Ammon's horn (tissue), 1 donor: ENCODE measurements at regions not wholly inside any gene's neighbourhood (a gene's known extent, or its start where the extent isn't known, plus 50 kb on each side); places are given as distances from the start of the nearest gene placed in this dataset.
"Not testable (repeated sequence)": the region's sequence is repeated elsewhere in the genome, so short reads cannot be mapped to it uniquely, and the experiment has no call there.

Experiments used
- DNase-seq: peaks from one replicate; pipeline ENCODE4 v3.0.0-alpha.2; 2016; ENCODE audit warnings: low spot score

DNA sequence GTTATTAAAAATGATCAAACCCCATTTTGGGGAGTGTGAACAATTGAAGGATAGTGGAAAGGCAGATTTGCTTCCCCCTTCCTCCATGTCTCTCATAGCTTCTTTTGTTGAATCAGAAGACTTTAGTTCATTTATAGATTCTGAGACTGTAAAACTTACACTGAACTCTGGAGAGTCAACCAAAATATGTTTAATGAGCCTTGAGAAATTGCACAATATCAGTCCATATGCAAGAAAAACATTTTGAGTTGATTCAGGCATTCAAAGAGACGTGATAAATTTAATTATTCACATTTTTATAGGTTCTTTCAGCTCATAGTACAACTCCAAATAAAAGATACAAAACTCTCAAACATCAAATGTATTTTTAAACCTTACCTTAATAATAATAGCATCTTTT lies 354.4 kb upstream of the SPRED2 start:
- no peak for DNase-seq

GRCh38 chr2:65786007-65786717 lies 353.8 kb upstream of the SPRED2 start:
- DNase-seq: no peak

GRCh38 chr2:65782996-65783650 lies 350.7 kb upstream of the SPRED2 start:
- no peak for DNase-seq

DNA sequence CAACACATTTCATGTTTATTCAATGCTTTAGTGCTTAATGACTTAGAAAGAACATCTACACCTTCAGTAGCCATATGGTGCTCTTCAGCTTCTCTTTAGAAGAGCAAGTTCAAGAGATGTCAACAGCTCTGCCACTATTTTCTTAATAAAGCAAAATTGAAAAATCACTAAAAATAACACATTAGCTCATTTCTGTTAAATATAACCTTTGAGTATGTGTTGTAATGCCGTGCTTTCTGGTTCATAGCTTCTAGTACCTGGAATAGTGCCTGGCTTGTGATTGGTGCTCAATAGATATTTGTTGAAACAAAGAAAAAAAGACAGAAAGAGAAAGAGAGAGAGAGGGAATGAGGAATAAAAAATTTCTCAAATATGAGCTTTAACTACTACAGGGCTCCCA lies 349.8 kb upstream of the SPRED2 start:
- no peak for DNase-seq

- DNase-seq: no peak
These were observed 349.4 kb upstream of the SPRED2 start for GRCh38 chr2:65781756-65782155.

DNA sequence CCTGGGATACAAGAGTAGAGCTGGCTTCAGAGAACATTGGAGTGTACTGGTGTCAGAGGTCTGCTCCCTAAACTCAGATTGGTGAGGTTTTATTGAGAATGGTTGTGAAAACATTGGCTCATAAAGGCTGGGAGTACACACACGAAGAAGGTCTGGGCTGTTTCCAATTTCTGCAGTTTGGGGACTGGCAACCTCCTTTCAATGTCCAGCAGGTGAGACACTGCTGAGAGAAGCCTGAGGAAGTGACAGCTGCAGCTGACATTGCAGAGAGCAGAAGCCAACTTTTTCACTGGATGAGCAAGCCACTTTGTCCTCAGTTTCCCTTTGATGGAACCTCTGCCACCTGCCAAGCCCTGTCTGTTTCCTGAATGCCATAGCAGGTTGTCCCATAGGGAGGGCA lies 346.6 kb upstream of the SPRED2 start:
- no peak for DNase-seq

DNA sequence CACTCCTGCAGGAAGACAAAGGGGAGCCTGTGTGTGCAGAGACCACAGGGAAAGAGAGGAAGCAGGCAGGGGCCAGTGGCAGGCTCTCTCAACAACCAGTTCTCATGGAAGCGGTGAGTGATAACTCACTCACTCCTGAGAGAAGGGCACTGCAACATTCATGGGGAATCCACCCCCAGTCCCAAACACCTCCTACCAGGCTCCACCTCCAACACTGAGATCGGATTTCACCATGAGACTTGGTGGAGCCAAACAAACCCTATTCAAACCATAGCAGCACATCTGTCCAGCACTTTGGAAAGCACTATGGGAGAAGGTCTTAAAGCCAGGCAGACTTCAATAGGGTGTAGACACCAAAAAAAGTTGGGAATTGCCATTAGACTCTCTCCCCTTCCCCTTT lies 345.7 kb upstream of the SPRED2 start:
- DNase-seq: no peak

DNA sequence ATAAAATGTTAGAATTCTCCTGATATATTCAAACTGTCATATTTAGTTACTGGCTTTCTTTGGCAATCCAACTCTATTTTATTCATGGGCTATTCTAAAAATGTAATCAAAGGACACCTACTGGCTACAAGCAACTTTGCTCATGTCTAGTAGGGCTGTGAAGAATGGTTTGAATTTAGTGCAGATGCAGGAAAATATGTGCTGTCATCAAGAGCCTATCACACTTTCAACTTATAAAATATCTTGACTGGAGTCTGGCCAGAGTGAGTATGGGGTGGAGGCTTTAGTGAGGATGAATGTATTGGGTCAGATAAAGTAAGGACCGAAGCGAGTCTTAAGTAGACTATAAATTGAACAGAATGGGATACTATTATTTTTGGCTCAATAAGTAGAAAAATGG lies 343.4 kb upstream of the SPRED2 start:
- DNase-seq: no peak

GRCh38 chr2:65767946-65768345 lies 335.5 kb upstream of the SPRED2 start:
- DNase-seq: no peak

DNA sequence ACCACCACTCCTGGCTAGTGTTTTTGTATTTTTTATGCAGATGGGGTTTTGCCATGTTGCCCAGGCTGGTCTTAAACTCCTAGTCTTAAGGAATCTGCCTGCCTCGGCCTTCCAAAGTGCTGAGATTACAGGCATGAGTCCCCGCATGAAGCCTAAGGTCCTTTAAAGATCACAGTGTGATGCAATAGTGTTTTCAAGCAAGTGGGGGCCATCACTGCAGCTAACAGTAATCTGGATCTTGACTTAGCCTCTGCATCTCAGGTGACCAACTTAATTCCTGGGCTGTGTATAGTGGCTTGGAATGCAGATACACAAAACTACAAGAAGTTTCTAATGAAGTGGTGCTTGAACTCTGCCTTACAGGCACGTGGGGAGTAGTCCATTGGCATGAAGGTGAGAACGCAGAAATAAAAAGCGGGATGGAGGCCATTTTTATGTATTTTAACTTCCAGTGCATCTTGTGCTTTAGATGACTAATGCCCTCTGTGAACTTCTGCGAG lies 334.4 kb upstream of the SPRED2 start:
- DNase-seq: no peak

- DNase-seq: no peak
These were observed 333.0 kb upstream of the SPRED2 start for GRCh38 chr2:65765376-65765775.

DNA sequence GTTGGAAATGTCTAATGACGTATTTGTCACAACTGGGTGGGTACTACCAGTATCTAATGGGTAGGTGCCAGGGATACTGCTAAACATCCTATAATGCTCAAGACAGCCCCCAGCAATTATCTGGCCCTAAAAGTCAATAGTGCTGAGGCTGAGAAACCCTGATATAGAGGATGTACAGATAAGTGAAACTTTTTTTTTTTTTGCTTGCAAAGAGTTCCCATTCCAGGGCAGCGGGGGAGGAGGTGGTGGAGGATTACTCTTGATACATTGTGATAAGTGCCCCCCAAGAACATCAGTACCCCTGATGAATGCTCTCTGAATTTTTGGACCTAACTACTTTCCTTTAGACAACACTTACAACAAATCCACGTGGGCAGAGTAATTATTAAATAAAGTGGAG lies 329.7 kb upstream of the SPRED2 start:
- DNase-seq: no peak

GRCh38 chr2:65754219-65754618 lies 321.8 kb upstream of the SPRED2 start:
- no peak for DNase-seq

DNA sequence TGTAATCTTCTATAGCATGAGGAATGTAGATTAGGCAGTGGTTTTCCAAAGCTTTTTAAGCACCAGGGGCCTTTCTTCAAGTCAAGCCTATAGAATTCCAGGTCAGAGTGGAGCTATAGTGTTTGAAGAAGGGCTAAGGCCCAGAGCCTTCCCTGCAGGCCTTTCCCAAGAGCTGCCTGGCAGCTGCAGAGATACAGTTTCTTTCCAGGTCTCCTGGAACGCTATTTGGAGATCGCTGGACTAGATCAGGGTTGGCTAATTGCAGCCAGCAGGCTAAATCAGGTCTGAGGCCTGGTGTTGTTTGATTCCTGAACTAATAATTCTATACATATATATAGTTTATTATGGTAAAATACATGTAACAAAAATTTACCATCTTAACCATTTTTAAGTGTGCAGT lies 319.0 kb upstream of the SPRED2 start:
- no peak for DNase-seq

DNA sequence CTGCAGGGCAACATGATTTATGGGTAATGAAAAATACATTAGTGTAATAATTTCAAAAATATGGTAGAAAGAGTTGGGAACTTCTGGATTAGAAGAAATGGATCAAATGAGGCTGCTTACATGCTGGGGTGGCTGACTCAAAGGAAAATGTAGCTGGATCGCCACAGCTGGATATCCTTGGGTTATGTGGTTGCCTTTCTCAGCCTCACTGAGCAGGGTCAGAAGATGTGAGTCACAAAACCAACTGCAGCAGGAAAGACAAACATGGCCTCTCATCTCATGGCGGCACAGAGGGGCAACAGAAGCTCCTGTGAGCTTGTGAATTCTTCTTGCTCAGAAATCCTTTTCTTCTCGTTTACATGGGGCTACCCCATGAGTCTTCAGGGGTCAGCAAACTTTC lies 317.1 kb upstream of the SPRED2 start:
- DNase-seq: no peak

GRCh38 chr2:65747875-65748274 lies 315.5 kb upstream of the SPRED2 start:
- DNase-seq: not testable (repeated sequence)

DNA sequence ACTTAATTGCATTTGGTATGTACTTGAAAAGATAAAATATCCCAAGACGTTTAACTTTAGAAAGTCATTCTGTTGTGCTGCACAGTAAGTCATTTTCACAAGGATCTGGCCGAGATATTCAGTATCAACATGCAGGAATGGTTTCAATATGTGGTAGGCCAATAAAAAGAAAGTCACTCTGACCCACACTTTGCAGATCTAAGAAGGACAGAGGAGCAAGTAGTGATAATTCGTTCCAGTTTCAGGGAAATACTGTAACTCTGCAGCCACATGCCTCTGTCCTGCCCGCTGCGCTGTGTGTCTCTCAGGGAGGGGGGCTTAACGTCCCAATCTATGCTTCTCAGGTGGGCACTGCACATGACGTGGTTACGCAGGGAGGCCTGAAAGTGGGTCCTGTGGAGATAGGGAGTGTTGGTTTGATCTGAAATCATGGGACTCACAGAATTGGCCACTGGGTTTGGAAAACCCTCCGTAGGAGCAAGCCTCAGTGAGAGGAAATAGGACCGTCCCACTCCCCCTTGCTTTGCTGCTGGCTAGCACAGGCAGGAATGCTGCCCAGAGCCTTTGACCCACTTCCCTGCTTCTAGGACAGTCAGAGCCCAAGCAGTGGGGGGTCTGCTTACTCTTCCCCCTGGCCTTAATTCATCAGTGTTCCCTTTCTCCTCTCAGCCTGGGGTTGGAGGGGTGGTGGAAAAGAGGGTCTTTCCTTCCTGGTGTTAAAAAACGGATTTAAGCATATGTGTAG lies 314.7 kb upstream of the SPRED2 start:
- DNase-seq: peak; percentile 25

DNA sequence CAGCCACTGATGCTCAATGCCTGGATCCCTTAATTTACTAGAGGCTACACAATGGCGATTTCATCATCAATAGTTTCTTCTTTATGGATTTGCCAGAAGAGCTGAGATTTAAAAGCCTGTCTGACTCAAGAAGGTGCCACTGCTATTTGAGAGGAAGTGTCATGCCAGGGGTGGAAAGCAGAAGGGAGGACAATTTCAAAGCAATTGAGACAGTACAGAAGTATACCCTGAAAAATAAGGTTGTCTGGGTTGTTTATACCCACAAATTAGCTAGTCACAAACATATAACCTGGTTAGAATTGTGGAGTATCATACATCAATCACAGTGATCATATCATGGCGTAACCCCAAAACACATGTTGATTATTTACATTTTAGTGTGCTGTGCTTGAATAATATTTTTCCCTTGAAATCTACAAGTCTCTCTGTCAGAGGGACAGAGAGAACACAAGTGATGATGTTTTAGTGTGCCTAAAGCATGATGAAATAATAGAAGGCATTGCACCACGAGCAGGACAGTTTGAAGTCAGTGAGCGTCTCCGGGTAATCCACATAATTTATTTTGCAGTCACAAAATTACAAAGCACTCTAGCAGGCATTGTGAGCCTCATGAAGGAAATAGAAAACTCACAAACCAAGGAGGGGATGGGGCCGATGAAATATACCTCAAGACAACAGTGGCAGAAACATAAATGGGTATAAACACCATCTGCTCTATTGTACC lies 312.2 kb upstream of the SPRED2 start:
- DNase-seq: no peak

DNA sequence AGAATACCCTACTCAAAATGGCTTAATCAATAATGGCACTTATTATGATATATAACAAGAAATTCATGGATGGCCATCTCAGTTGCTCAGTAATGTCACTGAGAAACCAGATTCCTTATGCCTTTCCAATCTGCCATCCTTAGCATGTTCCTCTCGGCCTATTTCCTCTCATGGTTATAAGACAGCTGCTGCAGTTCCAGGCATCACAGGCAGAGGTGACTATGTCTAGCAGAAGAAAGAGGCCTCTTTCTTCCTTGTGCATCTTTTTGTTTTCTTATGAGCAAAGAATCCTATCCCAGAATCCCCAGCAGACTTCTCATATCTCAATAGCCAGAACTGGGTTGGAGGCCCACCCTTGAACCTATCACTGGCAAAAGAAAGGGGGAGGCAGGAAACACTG lies 310.6 kb upstream of the SPRED2 start:
- DNase-seq: no peak

- no peak for DNase-seq
These were observed 307.5 kb upstream of the SPRED2 start for GRCh38 chr2:65739927-65740326.

DNA sequence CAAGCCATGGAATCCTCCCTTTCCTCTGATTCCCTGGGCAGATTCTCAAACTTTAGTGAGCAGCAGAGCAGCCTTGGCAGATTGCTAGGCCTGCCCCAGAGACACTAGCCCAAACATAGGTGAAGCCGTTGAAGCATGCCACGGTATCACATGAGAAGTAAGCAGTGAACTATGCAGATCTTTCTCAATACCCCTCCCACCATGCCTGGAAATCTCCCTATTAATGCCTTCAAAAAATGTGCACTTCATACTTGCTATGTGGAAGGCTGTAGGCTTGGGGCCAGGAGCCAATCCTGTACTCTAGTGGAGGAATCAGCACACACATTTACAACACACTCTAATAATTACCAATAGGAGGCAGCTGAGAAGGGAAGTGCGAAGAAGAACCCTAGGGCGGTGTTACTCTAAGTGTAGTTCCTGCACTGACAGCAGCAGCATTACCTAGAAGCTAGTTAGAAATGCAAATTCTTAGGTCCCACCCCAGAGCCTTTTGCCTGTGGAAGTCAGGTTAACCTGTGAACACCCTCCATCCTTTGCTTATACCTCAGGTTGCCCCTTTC lies 305.1 kb upstream of the SPRED2 start:
- DNase-seq: no peak

GRCh38 chr2:65731476-65731875 lies 299.1 kb upstream of the SPRED2 start:
- no peak for DNase-seq
